Effector memory CD8-positive, alpha-beta T cell (primary cell): ENCODE measurements at regions not wholly inside any gene's neighbourhood (a gene's known extent, or its start where the extent isn't known, plus 50 kb on each side); places are given as distances from the start of the nearest gene placed in this dataset.
A peak's percentile ranks its signal among the peaks of the same experiment; 100 is the strongest.

Source experiments
- ATAC-seq: fragments of 150-1000 bp; cut with Tn5 transposase; replicated peaks from 2 replicates; pipeline ENCODE4 v1.10.0; 2021; ENCODE audit warnings: mild to moderate bottlenecking, moderate library complexity
- DNase-seq, 3 experiments: peaks; one replicate each; pipeline ENCODE4 v3.0.0; 2021
- H3K27ac Mint-ChIP-seq, 2 donors: one replicate each; pipeline ENCODE4 v1.8.0; 2022; ENCODE audit warnings: mild to moderate bottlenecking in 2 of 2, mixed read lengths in 2 of 2, moderate library complexity in 2 of 2
- H3K27me3 Mint-ChIP-seq, 2 donors: one replicate each; pipeline ENCODE4 v1.8.0; 2022; ENCODE audit warnings: mixed read lengths in 2 of 2
- H3K36me3 Mint-ChIP-seq: one replicate; pipeline ENCODE4 v1.8.0; 2022; ENCODE audit warnings: mild to moderate bottlenecking, moderate library complexity, mixed read lengths; ENCODE audit not compliant: insufficient read depth
- H3K4me1 Mint-ChIP-seq, 2 donors: one replicate each; pipeline ENCODE4 v1.8.0; 2022; ENCODE audit warnings: low read depth in 2 of 2, mixed read lengths in 2 of 2
- H3K4me3 Mint-ChIP-seq, 2 donors: one replicate each; pipeline ENCODE4 v1.8.0; 2022; ENCODE audit warnings: mild to moderate bottlenecking in 2 of 2, mixed read lengths in 2 of 2, moderate library complexity in 2 of 2
- H3K9me3 Mint-ChIP-seq, 2 donors: one replicate each; pipeline ENCODE4 v1.8.0; 2022; ENCODE audit warnings: mixed read lengths in 2 of 2

GRCh38 chr10:69684020-69684980 is 54.3 kb downstream of the FAM241B start:
- ATAC-seq: no peak
- Mint-ChIP-seq H3K4me1 (no peaks in the 10 kb centered on the region), H3K27me3 (peaks cover 60 to 85% of the 10 kb centered on the region in 2 donors), H3K36me3 (no peaks in the 10 kb centered on the region), H3K4me3 (no peak overlapping the region), H3K9me3 (no peaks in the 10 kb centered on the region), H3K27ac (no peak overlapping the region)
- no peak for DNase-seq

DNA sequence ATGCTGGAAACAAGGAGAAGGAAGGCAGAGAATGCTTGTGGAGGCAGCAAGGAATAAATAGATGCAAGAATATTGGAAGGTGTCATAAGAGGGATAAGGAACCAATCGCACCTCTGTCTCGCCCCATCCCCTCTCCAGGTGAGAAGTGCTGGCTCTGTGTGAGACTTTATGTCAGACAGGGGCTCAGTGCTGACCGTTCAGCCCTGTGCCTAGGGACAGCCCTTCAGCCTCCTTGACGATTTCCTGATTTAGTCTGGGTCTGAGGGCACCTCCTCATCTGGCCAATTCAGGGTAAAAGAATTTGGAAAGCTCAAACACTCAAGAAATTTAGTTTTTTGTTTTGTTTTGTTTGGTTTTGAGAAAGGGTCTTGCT is 54.9 kb downstream of the FAM241B start:
- DNase-seq (no peak), ATAC-seq (no peak)
- Mint-ChIP-seq H3K36me3 (no peaks in the 10 kb centered on the region), H3K4me3 (no peak overlapping the region), H3K4me1 (no peaks in the 10 kb centered on the region), H3K27me3 (peaks cover 54 to 82% of the 10 kb centered on the region in 2 donors), H3K27ac (no peak overlapping the region), H3K9me3 (no peaks in the 10 kb centered on the region)

DNA sequence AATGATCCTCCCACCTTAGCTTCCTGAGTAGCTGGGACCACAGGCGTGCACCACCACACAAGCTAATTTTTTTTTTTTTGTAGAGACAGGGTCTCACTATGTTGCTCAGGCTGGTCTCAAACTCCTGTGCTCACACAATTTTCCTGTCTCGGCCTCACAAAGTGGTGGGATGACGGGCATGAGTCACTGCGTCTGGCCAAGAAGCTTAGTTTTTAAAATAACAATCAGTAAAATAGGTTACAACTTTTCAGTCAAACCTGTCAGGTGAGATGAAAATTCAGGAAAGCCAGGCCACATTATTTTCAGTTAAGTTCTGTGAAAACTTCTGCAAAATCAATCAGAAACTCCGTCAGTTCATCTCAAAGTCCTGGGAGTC is 55.4 kb downstream of the FAM241B start:
- Mint-ChIP-seq H3K27ac (no peak overlapping the region), H3K36me3 (no peaks in the 10 kb centered on the region), H3K4me1 (no peaks in the 10 kb centered on the region), H3K9me3 (no peaks in the 10 kb centered on the region), H3K27me3 (peaks cover 49 to 77% of the 10 kb centered on the region in 2 donors), H3K4me3 (no peak overlapping the region)
- DNase-seq (no peak), ATAC-seq (no peak)

DNA sequence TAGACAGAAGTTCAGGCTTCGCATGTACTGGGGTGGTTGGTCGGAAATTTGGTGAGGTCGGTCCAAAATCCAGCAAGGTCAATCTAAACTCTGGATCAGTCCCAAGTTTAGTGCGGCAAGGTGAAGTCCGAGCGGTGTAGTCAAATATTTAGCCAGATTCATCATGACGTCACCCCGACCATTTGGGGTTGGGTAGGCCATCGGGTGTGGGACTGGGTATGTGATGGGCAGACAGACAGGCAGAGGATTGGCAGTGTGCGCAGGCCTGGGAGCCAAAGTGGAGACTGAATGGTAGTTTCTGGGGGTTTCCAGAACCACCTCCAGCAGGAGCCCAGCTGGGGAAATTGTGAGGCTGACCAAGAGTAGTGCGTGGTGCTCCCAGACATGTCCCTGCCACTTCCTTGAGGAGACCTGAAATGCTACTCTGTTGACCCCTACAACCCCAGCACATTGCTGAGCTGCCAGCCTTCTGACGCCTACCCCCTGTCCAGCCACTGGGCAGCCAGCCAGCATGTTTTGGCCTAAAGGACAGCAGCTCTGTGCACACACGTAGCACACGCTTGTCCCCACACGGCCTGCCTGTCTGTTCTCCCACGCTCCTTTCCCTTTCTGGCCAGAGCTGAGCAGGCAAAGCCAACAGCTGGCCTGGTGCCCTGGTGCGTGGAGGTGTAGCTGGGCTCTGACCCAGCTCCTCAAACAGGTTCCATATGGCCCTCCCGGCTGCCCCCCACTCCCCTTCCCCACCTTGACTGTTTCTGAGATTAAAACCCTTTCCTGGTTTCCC is 55.9 kb downstream of the FAM241B start:
- Mint-ChIP-seq H3K4me1 (no peaks in the 10 kb centered on the region), H3K27me3 (peaks cover 45 to 71% of the 10 kb centered on the region in 2 donors), H3K9me3 (no peaks in the 10 kb centered on the region), H3K27ac (no peak overlapping the region), H3K4me3 (no peak overlapping the region), H3K36me3 (no peaks in the 10 kb centered on the region)
- DNase-seq (no peak), ATAC-seq (no peak)

DNA sequence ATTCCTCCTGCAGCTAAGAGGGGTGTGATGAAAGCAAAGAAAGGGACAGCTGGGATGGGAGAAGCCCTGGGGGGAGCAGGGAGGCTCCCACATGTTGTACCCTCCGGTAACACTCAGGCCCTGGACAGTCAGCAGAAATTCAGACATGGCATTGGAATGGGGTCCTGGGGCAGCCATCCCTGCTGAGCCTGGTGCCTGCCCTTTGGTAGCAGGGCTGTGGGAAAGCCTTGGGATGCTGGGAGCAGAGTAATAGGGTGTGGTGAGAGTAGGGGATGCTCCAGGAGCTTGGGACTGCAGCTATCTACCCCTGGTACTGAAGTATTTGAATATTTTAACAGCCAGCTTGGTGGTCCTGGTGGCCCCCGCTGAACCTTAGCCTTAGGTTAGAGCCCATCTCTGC is 56.8 kb downstream of the FAM241B start:
- DNase-seq: no peak
- Mint-ChIP-seq H3K4me1 (no peaks in the 10 kb centered on the region), H3K27ac (no peak overlapping the region), H3K9me3 (no peaks in the 10 kb centered on the region), H3K27me3 (peaks cover 38 to 63% of the 10 kb centered on the region in 2 donors), H3K36me3 (no peaks in the 10 kb centered on the region), H3K4me3 (no peak overlapping the region)
- ATAC-seq: no peak

DNA sequence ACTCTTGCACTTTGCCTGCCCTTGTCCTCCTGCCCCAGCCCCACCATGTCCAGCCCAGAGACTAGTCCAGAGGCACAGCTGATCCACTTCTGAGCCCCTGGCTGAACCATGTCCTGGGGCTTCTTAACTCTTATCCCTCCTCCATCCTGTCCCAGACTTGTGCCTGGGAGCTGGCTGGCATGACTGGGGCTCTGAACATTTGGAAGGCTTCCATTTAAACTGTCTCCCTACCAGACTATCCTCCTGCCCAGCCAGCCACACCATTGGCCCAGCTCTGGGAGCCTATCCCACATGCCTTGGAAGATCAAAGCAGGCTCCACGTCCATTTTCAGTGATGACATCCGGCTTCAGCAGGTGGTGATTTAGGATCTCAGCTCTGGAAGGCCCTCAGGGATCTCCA is 57.4 kb downstream of the FAM241B start:
- H3K27me3 Mint-ChIP-seq: peaks cover 33 to 57% of the 10 kb centered on the region in 2 donors
- ATAC-seq: no peak
- no peaks in the 10 kb centered on the region for H3K4me1 Mint-ChIP-seq
- no peak for DNase-seq
- no peak overlapping the region for H3K27ac Mint-ChIP-seq
- H3K36me3 Mint-ChIP-seq: no peaks in the 10 kb centered on the region
- no peak overlapping the region for H3K4me3 Mint-ChIP-seq
- H3K9me3 Mint-ChIP-seq: no peaks in the 10 kb centered on the region

DNA sequence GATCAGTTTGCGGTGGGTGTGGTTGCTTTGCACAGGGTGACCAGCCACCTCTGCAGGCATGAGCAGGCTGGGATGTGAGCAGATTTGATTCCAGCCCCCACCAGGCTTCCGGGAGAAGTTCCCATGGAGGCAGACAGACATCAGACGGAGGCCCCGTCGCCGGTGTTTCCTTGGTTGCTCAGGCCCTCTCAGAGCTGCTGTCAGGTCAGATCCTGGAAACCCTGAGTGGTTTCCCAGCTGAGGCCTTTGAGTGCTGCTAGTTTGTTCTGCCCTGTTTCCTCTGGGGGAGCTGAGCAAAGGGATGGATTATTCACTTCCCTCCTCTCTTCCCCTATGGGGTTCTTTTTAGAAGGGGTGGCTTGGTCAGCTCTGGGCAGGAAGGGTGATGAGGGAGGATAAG is 62.2 kb downstream of the FAM241B start:
- Mint-ChIP-seq H3K4me1 (no peaks in the 10 kb centered on the region), H3K36me3 (no peaks in the 10 kb centered on the region), H3K9me3 (no peaks in the 10 kb centered on the region), H3K27me3 (peaks cover 18 to 31% of the 10 kb centered on the region in 2 donors), H3K27ac (no peak overlapping the region), H3K4me3 (no peak overlapping the region)
- ATAC-seq (no peak), DNase-seq (no peak)

- H3K27ac Mint-ChIP-seq: no peak overlapping the region
- H3K9me3 Mint-ChIP-seq: no peaks in the 10 kb centered on the region
- no peak overlapping the region for H3K4me3 Mint-ChIP-seq
- ATAC-seq (no peak), DNase-seq (no peak)
- H3K4me1 Mint-ChIP-seq: no peaks in the 10 kb centered on the region
- peaks cover 15 to 26% of the 10 kb centered on the region in 2 donors for H3K27me3 Mint-ChIP-seq
- H3K36me3 Mint-ChIP-seq: no peaks in the 10 kb centered on the region
Measured at GRCh38 chr10:69692891-69693290, 62.8 kb downstream of the FAM241B start.

DNA sequence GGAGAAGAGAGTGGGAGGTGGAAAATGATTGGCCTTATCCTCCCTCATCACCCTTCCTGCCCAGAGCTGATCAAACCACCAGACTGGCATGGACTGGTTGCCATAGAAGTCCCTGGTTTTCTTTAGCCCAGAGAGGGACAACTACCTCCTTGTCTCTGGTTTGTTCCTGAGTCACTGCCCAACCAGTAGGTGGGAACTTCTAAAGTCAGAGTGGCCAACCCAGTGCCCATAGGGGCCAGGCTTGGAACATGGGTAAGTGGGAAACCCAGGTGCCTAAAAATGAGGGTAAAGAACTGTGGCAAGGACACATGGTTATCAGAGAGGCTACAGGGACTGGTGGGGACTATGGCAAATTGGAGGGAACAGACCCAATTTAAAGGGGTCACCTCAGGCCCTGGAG is 63.8 kb downstream of the FAM241B start:
- no peaks in the 10 kb centered on the region for H3K36me3 Mint-ChIP-seq
- DNase-seq: no peak
- H3K27ac Mint-ChIP-seq: no peak overlapping the region
- no peaks in the 10 kb centered on the region for H3K9me3 Mint-ChIP-seq
- ATAC-seq: no peak
- no peaks in the 10 kb centered on the region for H3K4me1 Mint-ChIP-seq
- H3K27me3 Mint-ChIP-seq: peaks cover 13 to 33% of the 10 kb centered on the region in 2 donors
- H3K4me3 Mint-ChIP-seq: no peak overlapping the region

GRCh38 chr10:69696073-69696731 is 66.2 kb downstream of the FAM241B start:
- Mint-ChIP-seq H3K27ac (no peak overlapping the region), H3K9me3 (no peaks in the 10 kb centered on the region), H3K36me3 (no peaks in the 10 kb centered on the region), H3K4me3 (no peak overlapping the region), H3K4me1 (no peaks in the 10 kb centered on the region), H3K27me3 (peaks cover 24 to 45% of the 10 kb centered on the region in 2 donors)
- no peak for DNase-seq
- peak; percentile 32 for ATAC-seq

DNA sequence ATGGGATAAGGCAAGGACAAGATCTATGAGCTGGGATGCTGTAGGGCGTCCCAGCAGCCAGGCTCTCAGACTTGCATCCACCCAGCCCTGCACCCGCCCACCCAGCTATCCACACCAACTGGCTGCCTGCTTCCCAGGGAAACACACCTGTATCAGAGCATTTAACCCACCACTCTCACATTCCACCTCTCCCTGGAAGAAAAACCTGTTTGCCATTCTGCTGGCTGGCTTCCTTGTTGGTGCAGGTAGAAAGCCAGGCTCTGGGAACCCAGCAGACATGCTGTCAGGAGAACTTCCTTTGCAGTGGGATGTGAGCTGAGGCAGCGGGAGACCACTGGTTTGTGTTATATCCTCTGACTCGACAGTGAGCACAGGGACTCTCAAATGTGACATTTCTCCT is 67.0 kb downstream of the FAM241B start:
- Mint-ChIP-seq H3K9me3 (no peaks in the 10 kb centered on the region), H3K4me3 (no peak overlapping the region), H3K27me3 (peaks cover 26 to 53% of the 10 kb centered on the region in 2 donors), H3K4me1 (no peaks in the 10 kb centered on the region), H3K27ac (no peak overlapping the region), H3K36me3 (no peaks in the 10 kb centered on the region)
- ATAC-seq: no peak
- no peak for DNase-seq

- H3K27ac Mint-ChIP-seq: no peak overlapping the region
- H3K36me3 Mint-ChIP-seq: no peaks in the 10 kb centered on the region
- H3K27me3 Mint-ChIP-seq: peaks cover 65 to 81% of the 10 kb centered on the region in 2 donors
- H3K9me3 Mint-ChIP-seq: peaks cover 5 to 8% of the 10 kb centered on the region in 2 donors
- ATAC-seq (no peak), DNase-seq (no peak)
- no peaks in the 10 kb centered on the region for H3K4me1 Mint-ChIP-seq
- H3K4me3 Mint-ChIP-seq: no peak overlapping the region
Measured at GRCh38 chr10:69703256-69703655, 73.2 kb downstream of the FAM241B start.

DNA sequence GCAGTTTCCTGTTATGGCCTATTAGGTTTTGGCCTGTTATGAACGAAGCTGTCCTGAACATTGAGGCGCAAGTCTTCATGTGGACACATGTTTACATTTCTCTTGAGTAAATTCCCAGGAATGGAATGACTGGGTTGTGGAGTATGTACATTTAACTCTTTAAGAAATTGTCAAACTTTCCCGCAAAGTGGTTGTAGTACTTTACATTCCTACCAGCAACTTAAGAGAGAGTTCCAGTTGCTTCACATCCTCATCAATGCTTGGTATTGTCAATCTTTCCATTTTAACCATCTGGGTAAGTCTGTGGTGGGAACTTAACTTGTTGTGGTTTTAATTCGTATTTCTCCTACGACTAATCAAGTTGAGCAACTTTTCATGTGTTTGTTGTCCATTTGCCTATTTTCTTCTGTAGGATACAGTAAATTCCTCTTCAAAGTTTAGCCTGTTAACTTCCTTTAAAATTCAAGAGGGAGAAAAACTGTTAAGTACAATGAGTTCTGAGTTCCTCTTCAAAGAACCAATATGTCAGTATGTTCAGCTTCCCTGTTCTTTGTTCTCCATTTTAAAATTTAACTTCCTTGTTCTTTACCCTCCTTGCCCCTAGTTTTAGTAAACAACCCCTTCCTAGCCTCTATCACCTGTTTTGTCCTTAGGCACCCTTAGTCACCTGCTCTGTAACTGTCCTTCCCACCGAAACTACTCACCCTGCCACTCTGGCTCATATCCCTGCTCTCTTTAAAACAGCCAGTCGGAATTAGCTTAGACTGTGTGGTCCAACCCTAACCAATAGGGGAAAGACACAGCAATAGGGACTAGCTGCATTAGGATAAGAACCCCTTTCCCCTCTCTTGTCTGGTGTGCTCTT is 74.0 kb downstream of the FAM241B start:
- peaks cover 71 to 81% of the 10 kb centered on the region in 2 donors for H3K27me3 Mint-ChIP-seq
- H3K4me3 Mint-ChIP-seq: no peak overlapping the region
- H3K9me3 Mint-ChIP-seq: peaks cover 5 to 8% of the 10 kb centered on the region in 2 donors
- no peak for DNase-seq
- no peak for ATAC-seq
- H3K36me3 Mint-ChIP-seq: no peaks in the 10 kb centered on the region
- H3K27ac Mint-ChIP-seq: no peak overlapping the region
- no peaks in the 10 kb centered on the region for H3K4me1 Mint-ChIP-seq
